ENCODE measurements at regions not wholly inside any gene's neighbourhood (a gene's known extent, or its start where the extent isn't known, plus 50 kb on each side); places are given as distances from the start of the nearest gene placed in this dataset.

DNA sequence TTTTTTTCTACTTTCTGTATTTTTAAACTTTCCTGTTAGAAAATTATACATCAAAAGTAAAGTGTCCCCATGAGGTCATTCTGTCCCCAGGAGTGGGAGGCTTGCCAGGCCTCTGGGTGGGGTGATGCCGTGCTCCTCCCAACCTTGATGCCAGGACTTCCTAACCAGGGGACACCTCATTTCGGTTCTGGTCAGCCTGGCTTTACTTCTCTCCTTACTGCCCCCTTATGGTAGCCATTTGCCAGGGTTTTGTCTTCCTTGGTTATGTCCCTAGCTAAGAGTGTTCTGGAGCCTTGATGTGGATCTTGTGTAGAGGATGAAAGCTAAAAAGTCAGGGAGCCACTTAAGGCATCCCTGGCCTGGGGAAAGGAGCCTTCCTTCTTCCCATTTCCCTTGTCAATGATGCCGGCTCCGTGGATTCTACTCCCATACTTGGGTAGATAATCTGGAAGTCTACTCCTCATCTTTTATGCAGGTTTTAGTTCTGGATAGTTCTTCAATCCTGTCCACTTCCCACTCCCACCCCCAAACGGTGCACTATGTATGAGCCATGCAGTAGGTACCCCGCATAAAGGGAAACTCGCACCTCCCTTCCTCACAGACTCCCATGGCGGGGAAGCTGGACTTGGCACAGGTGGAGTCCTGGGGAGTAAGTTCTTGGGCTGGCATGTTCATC, 164.1 kb upstream of the SALL4 start:
- Histone ChIP-seq H4K20me1 (ENCODE audit: insufficient read depth, low read length) (no peaks in the 10 kb centered on the region), H3K27ac (ENCODE audit: low read depth, low read length, poor library complexity, severe bottlenecking) (no peak overlapping the region), H3K9ac (ENCODE audit: low read length) (no peak overlapping the region), H3K9me2 (ENCODE audit: low read depth, low read length) (no peaks in the 10 kb centered on the region), H3K9me3 (ENCODE audit: low read length) (no peaks in the 10 kb centered on the region), H3K4me1 (ENCODE audit: insufficient read depth, low read length, severe bottlenecking) (no peaks in the 10 kb centered on the region), H3K4me2 (ENCODE audit: low read length) (no peak overlapping the region), H3K27me3 (ENCODE audit: insufficient read depth, low read length) (no peaks in the 10 kb centered on the region), H3K4me3 (ENCODE audit: low read depth, low read length, poor library complexity, severe bottlenecking) (no peak overlapping the region), H2AFZ (ENCODE audit: low read length) (no peak overlapping the region), H3K79me2 (ENCODE audit: insufficient read depth, low read length) (no peaks in the 10 kb centered on the region), H3K36me3 (ENCODE audit: insufficient read depth, low read length) (no peaks in the 10 kb centered on the region), H3F3A (ENCODE audit: insufficient read depth, low read length) (no peaks in the 10 kb centered on the region)
- no peak for TF ChIP-seq EZH2 (IDR thresholded peaks at IDR 0.05; ENCODE audit: borderline replicate concordance, low read length)
- TF ChIP-seq CTCF (IDR thresholded peaks at IDR 0.05; ENCODE audit: low read length), result peak; percentile 52

DNA sequence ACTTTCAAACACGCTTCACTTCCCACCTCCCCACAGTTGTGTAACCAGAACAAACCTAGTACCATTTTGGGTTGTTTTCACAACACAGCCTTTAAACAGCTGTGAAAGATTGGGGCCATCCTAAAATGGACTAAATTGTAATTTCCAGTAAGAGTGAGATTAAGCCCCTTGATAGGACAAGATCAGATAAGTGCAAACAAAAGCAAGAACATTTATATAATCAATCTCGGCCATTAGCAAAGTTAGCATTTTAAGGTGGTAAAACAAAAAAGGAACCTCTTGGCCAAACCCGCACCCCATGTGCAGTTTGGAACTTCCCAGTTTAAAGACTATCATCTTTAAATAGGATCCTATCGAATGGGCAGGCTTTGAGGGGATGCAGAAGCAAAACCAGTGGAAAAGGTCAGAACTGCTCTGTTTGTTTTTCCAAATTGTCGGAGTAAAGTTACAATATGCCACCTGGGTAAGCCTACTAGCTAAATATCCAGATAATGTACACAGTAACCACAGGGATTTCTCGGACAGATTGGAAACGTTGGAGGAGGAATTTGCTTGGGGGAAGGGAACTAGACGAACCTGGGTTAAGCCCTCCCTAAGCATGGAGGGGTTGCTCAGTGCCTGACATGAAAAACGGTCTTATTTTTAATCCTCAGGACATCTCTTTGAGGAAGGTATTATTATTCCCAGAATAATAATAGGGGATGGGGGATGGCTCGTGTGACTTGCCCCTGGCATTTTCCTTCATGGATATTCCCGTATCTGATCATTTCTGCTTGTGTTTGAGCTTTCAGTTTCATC, 159.8 kb upstream of the SALL4 start:
- Histone ChIP-seq H3K27me3 (ENCODE audit: insufficient read depth, low read length) (0 out of 2 replicates have a peak, but pooled peaks cover 3% of the 10 kb centered on the region), H3K4me2 (ENCODE audit: low read length) (no peak overlapping the region), H4K20me1 (ENCODE audit: insufficient read depth, low read length) (no peaks in the 10 kb centered on the region), H3K4me3 (ENCODE audit: low read depth, low read length, poor library complexity, severe bottlenecking) (no peak overlapping the region), H3K9me3 (ENCODE audit: low read length) (no peaks in the 10 kb centered on the region), H3K9ac (ENCODE audit: low read length) (no peak overlapping the region), H3K79me2 (ENCODE audit: insufficient read depth, low read length) (no peaks in the 10 kb centered on the region), H3K36me3 (ENCODE audit: insufficient read depth, low read length) (no peaks in the 10 kb centered on the region), H3K9me2 (ENCODE audit: low read depth, low read length) (no peaks in the 10 kb centered on the region), H2AFZ (ENCODE audit: low read length) (no peak overlapping the region), H3F3A (ENCODE audit: insufficient read depth, low read length) (no peaks in the 10 kb centered on the region), H3K27ac (ENCODE audit: low read depth, low read length, poor library complexity, severe bottlenecking) (no peak overlapping the region), H3K4me1 (ENCODE audit: insufficient read depth, low read length, severe bottlenecking) (no peaks in the 10 kb centered on the region)
- TF ChIP-seq EZH2 (IDR thresholded peaks at IDR 0.05; ENCODE audit: borderline replicate concordance, low read length) (no peak), CTCF (IDR thresholded peaks at IDR 0.05; ENCODE audit: low read length) (no peak)

DNA sequence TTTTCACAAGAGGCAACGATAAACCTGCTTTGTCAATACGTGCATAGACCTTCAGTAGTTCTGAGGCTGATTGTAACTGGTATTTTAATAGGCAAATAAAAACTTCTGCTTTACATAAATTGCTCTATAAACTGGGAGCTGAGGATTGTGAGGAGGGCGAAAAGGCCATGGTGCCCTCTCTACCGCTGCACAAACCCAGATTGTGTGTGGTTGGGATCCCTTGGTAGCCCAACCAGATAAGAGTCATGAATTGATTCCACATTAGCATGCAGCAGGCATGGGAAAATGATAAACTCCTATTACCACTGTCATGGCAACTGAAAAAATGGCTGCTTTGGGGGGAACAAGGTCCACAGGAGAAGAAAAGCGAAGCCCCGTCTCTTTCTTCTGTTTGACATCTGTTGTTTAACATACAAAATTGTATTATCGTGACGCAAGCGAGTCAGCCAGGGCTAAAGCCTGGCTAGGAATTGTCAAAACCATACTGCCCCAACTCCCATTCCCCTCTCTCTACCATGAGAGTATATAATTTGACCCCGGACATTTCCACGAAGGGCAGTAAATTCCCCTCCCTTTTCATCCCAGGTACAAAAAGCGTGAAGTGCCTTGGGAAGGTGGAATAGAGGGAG, 157.8 kb upstream of the SALL4 start:
- H4K20me1 ChIP-seq (ENCODE audit: insufficient read depth, low read length), result no peaks in the 10 kb centered on the region
- 0 out of 2 replicates have a peak, but pooled peaks cover 3% of the 10 kb centered on the region for H3K27me3 ChIP-seq (ENCODE audit: insufficient read depth, low read length)
- H3K4me3 ChIP-seq (ENCODE audit: low read depth, low read length, poor library complexity, severe bottlenecking), result no peak overlapping the region
- no peak overlapping the region for H3K4me2 ChIP-seq (ENCODE audit: low read length)
- H3K79me2 ChIP-seq (ENCODE audit: insufficient read depth, low read length), result no peaks in the 10 kb centered on the region
- H3K9me2 ChIP-seq (ENCODE audit: low read depth, low read length), result no peaks in the 10 kb centered on the region
- TF ChIP-seq EZH2 (IDR thresholded peaks at IDR 0.05; ENCODE audit: borderline replicate concordance, low read length), result no peak
- TF ChIP-seq CTCF (IDR thresholded peaks at IDR 0.05; ENCODE audit: low read length), result no peak
- H3K4me1 ChIP-seq (ENCODE audit: insufficient read depth, low read length, severe bottlenecking), result no peaks in the 10 kb centered on the region
- no peaks in the 10 kb centered on the region for H3K9me3 ChIP-seq (ENCODE audit: low read length)
- H3K9ac ChIP-seq (ENCODE audit: low read length), result no peak overlapping the region
- H3K36me3 ChIP-seq (ENCODE audit: insufficient read depth, low read length), result no peaks in the 10 kb centered on the region
- no peak overlapping the region for H2AFZ ChIP-seq (ENCODE audit: low read length)
- H3K27ac ChIP-seq (ENCODE audit: low read depth, low read length, poor library complexity, severe bottlenecking), result no peak overlapping the region
- H3F3A ChIP-seq (ENCODE audit: insufficient read depth, low read length), result no peaks in the 10 kb centered on the region

All from OCI-LY1 (cell line).